CD8-positive, alpha-beta memory T cell (primary cell): ENCODE measurements at regions not wholly inside any gene's neighbourhood (a gene's known extent, or its start where the extent isn't known, plus 50 kb on each side); places are given as distances from the start of the nearest gene placed in this dataset.

Source experiments
- CTCF ChIA-PET: fragments of 350-600 bp; sonication (Branson Sonifier 250); formaldehyde crosslinking; loops from one replicate; lab custom pipeline; 2021; ENCODE audit warnings: antibody characterized with exemption; lab: Charles Lee
- POLR2A ChIA-PET: fragments of 350-600 bp; sonication (Branson Sonifier 250); formaldehyde crosslinking; loops from one replicate; lab custom pipeline; 2021; ENCODE audit warnings: antibody characterized with exemption; lab: Charles Lee
- DNase-seq, 5 donors: peaks; one replicate each; pipeline versions ENCODE4 v3.0.0 to v3.0.0-alpha.2; 2020 to 2022; ENCODE audit warnings: mixed read lengths in 1 of 5
- H3K27ac ChIP-seq: one replicate; pipeline ENCODE4 v1.7.0; 2013; ENCODE audit warnings: low read depth, mild to moderate bottlenecking, low read length, moderate library complexity
- H3K27me3 ChIP-seq: 2 replicates; pipeline ENCODE4 v1.7.0; 2013; ENCODE audit warnings: low read length, mild to moderate bottlenecking; ENCODE audit not compliant: insufficient read depth, poor library complexity, severe bottlenecking
- H3K36me3 ChIP-seq: 2 replicates; pipeline ENCODE4 v1.7.0; 2013; ENCODE audit warnings: mild to moderate bottlenecking, low read length, moderate library complexity; ENCODE audit not compliant: insufficient read depth
- H3K4me1 ChIP-seq: 2 replicates; pipeline ENCODE4 v1.7.0; 2013; ENCODE audit warnings: mild to moderate bottlenecking, low read length, moderate library complexity; ENCODE audit not compliant: insufficient read depth
- H3K4me3 ChIP-seq: 2 replicates; pipeline ENCODE4 v1.7.0; 2013; ENCODE audit warnings: mild to moderate bottlenecking, low read length
- H3K9me3 ChIP-seq: 2 replicates; pipeline ENCODE4 v1.7.0; 2013; ENCODE audit warnings: mild to moderate bottlenecking, low read length
- H3K27ac Mint-ChIP-seq, 8 donors: one replicate each; pipeline ENCODE4 v1.8.0; 2020 to 2021; ENCODE audit warnings: mixed read lengths in 8 of 8, mild to moderate bottlenecking in 6 of 8, inconsistent platforms in 3 of 8, moderate library complexity in 3 of 8
- H3K27me3 Mint-ChIP-seq, 2 donors: one replicate each; pipeline ENCODE4 v1.8.0; 2020 to 2021; ENCODE audit warnings: mixed read lengths in 2 of 2, mild to moderate bottlenecking in 1 of 2, moderate library complexity in 1 of 2
- H3K36me3 Mint-ChIP-seq, 3 donors: one replicate each; pipeline ENCODE4 v1.8.0; 2020 to 2021; ENCODE audit warnings: mixed read lengths in 3 of 3, inconsistent platforms in 1 of 3, mild to moderate bottlenecking in 1 of 3
- H3K4me1 Mint-ChIP-seq, 3 donors: one replicate each; pipeline ENCODE4 v1.8.0; 2020 to 2021; ENCODE audit warnings: mixed read lengths in 3 of 3, inconsistent platforms in 1 of 3, mild to moderate bottlenecking in 1 of 3
- H3K4me3 Mint-ChIP-seq, 7 donors: one replicate each; pipeline ENCODE4 v1.8.0; 2020 to 2021; ENCODE audit warnings: mixed read lengths in 7 of 7, mild to moderate bottlenecking in 6 of 7, moderate library complexity in 4 of 7, inconsistent platforms in 2 of 7
- H3K9me3 Mint-ChIP-seq, 5 donors: one replicate each; pipeline ENCODE4 v1.8.0; 2020 to 2022; ENCODE audit warnings: mixed read lengths in 5 of 5, mild to moderate bottlenecking in 3 of 5, moderate library complexity in 2 of 5, inconsistent platforms in 1 of 5

- Histone ChIP-seq H3K4me3 (no peak overlapping the region), H3K27ac (no peak overlapping the region), H3K9me3 (no peaks in the 10 kb centered on the region), H3K4me1 (no peaks in the 10 kb centered on the region), H3K36me3 (no peaks in the 10 kb centered on the region), H3K27me3 (no peaks in the 10 kb centered on the region)
- peaks cover 0 to 20% (median 0%) of the 10 kb centered on the region in 3 donors for H3K36me3 Mint-ChIP-seq
- no peaks in the 10 kb centered on the region for H3K4me1 Mint-ChIP-seq
- no peak overlapping the region for H3K27ac Mint-ChIP-seq
- H3K27me3 Mint-ChIP-seq: peaks cover 1 to 11% of the 10 kb centered on the region in 2 donors
- POLR2A ChIA-PET: no interaction called here
- no peak for DNase-seq
- CTCF ChIA-PET: no interaction called here
- H3K4me3 Mint-ChIP-seq: no peak overlapping the region
- no peaks in the 10 kb centered on the region for H3K9me3 Mint-ChIP-seq
These were observed 56.9 kb upstream of the ENPP4 start for GRCh38 chr6:46072866-46073265.

DNA sequence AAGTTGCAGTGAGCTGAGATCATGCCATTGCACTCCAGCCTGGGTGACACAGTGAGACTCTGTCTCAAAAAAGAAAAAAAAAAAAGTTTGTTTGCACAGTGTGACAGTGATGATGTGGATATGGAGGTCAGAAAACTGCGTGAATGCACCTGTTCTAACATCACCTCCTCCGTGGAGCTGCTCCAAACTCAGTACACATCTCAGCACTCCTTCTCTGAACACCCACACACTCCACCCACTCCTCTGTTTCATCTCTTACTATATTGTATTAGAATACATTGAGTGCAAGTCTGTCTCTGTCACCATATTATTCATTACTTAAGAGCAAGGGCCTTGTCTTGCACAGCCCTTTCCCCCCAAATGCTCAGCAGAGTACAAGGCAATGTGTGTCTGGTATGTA is 51.5 kb upstream of the ENPP4 start:
- Histone ChIP-seq H3K27ac (no peak overlapping the region), H3K4me1 (no peaks in the 10 kb centered on the region), H3K36me3 (no peaks in the 10 kb centered on the region), H3K27me3 (no peaks in the 10 kb centered on the region), H3K4me3 (no peak overlapping the region), H3K9me3 (no peaks in the 10 kb centered on the region)
- no peaks in the 10 kb centered on the region for H3K9me3 Mint-ChIP-seq
- H3K36me3 Mint-ChIP-seq: no peaks in the 10 kb centered on the region
- H3K27me3 Mint-ChIP-seq: no peaks in the 10 kb centered on the region
- H3K4me3 Mint-ChIP-seq: no peak overlapping the region
- ChIA-PET CTCF (interaction anchor here (0.8 to 1.0 kb wide), 2 partner anchors 12 to 51 kb away, joined by 3 to 4 read pairs; partner anchors contain the start of gene ENPP4), POLR2A (no interaction called here)
- H3K27ac Mint-ChIP-seq: peak overlapping the region in 1 of 8 donors; percentile 37
- H3K4me1 Mint-ChIP-seq: peaks cover 2 to 18% (median 11%) of the 10 kb centered on the region in 3 donors
- no peak for DNase-seq

- Histone ChIP-seq H3K36me3 (no peaks in the 10 kb centered on the region), H3K27me3 (no peaks in the 10 kb centered on the region), H3K4me3 (no peak overlapping the region), H3K4me1 (no peaks in the 10 kb centered on the region), H3K9me3 (no peaks in the 10 kb centered on the region), H3K27ac (no peak overlapping the region)
- H3K4me1 Mint-ChIP-seq: peaks cover 2 to 18% (median 11%) of the 10 kb centered on the region in 3 donors
- POLR2A ChIA-PET: no interaction called here
- no peak overlapping the region for H3K27ac Mint-ChIP-seq
- no peaks in the 10 kb centered on the region for H3K27me3 Mint-ChIP-seq
- DNase-seq: no peak
- no peaks in the 10 kb centered on the region for H3K9me3 Mint-ChIP-seq
- no peaks in the 10 kb centered on the region for H3K36me3 Mint-ChIP-seq
- no peak overlapping the region for H3K4me3 Mint-ChIP-seq
- CTCF ChIA-PET: interaction anchor here (1.4 kb wide), 1 partner anchor 11 kb away, joined by 8 read pairs; no protein-coding TSS in a partner anchor
These were observed 50.7 kb upstream of the ENPP4 start for GRCh38 chr6:46079061-46079460.
